CD4-positive, alpha-beta T cell (primary cell): ENCODE measurements at regions not wholly inside any gene's neighbourhood (a gene's known extent, or its start where the extent isn't known, plus 50 kb on each side); places are given as distances from the start of the nearest gene placed in this dataset.

Experiments used
- ATAC-seq: fragments of 200-7000 bp; cut with Tn5 transposase; one replicate; pipeline ENCODE4 v1.10.0; 2022; ENCODE audit warnings: mild to moderate bottlenecking; ENCODE audit not compliant: poor library complexity
- CTCF ChIA-PET: fragments of 350-600 bp; sonication (Branson Sonifier 250); formaldehyde crosslinking; loops from one replicate; lab custom pipeline; 2021; ENCODE audit warnings: antibody characterized with exemption, inconsistent platforms; lab: Charles Lee
- POLR2A ChIA-PET: fragments of 350-600 bp; sonication (Branson Sonifier 250); formaldehyde crosslinking; loops from one replicate; lab custom pipeline; 2021; ENCODE audit warnings: antibody characterized with exemption, inconsistent platforms; lab: Charles Lee
- DNase-seq, 14 experiments: peaks; one replicate each; pipeline ENCODE4 v3.0.0-alpha.2; 2013 to 2020; ENCODE audit warnings: mixed read lengths in 2 of 14
- H3K27ac ChIP-seq, 2 donors: one replicate each; pipeline versions ENCODE4 v1.5.1 to v1.7.0; 2013; ENCODE audit warnings: low read length in 2 of 2, low read depth in 1 of 2, mild to moderate bottlenecking in 1 of 2
- H3K27me3 ChIP-seq, 2 experiments: 1 replicate in 1 of 2; 2 replicates in 1 of 2; pipeline versions ENCODE4 v1.6.1 to v1.7.0; 2013; ENCODE audit warnings: low read length in 2 of 2, control low read depth in 1 of 2, mild to moderate bottlenecking in 1 of 2, moderate library complexity in 1 of 2; ENCODE audit not compliant: insufficient read depth in 2 of 2, control insufficient read depth in 1 of 2
- H3K36me3 ChIP-seq: one replicate; pipeline ENCODE4 v1.6.1; 2013; ENCODE audit warnings: low read length, control low read depth; ENCODE audit not compliant: insufficient read depth
- H3K4me1 ChIP-seq: one replicate; pipeline ENCODE4 v1.6.1; 2013; ENCODE audit warnings: low read length, control low read depth; ENCODE audit not compliant: insufficient read depth
- H3K4me3 ChIP-seq: one replicate; pipeline ENCODE4 v1.5.1; 2013; ENCODE audit warnings: mild to moderate bottlenecking, low read length, moderate library complexity
- H3K9me3 ChIP-seq, 2 experiments: 1 replicate in 1 of 2; 2 replicates in 1 of 2; pipeline versions ENCODE4 v1.6.1 to v1.7.0; 2013; ENCODE audit warnings: low read length in 2 of 2, mild to moderate bottlenecking in 2 of 2, control low read depth in 1 of 2, moderate library complexity in 1 of 2; ENCODE audit not compliant: control insufficient read depth in 1 of 2, insufficient read depth in 1 of 2
- H3K27ac Mint-ChIP-seq: one replicate; pipeline ENCODE4 v1.8.0; 2020; ENCODE audit warnings: mixed read lengths
- H3K27me3 Mint-ChIP-seq: one replicate; pipeline ENCODE4 v1.8.0; 2021; ENCODE audit warnings: mixed read lengths
- H3K36me3 Mint-ChIP-seq: one replicate; pipeline ENCODE4 v1.8.0; 2021; ENCODE audit warnings: low read depth, mixed read lengths
- H3K4me1 Mint-ChIP-seq: one replicate; pipeline ENCODE4 v1.8.0; 2021; ENCODE audit warnings: low read depth, mixed read lengths
- H3K4me3 Mint-ChIP-seq: one replicate; pipeline ENCODE4 v1.8.0; 2020; ENCODE audit warnings: mild to moderate bottlenecking, mixed read lengths
- H3K9me3 Mint-ChIP-seq: one replicate; pipeline ENCODE4 v1.8.0; 2020; ENCODE audit warnings: mixed read lengths
- CTCF ChIP-seq: fragments of 200-600 bp; IDR thresholded peaks from one replicate; pipeline ENCODE4 v1.8.0; 2022; ENCODE audit warnings: antibody characterized with exemption, mild to moderate bottlenecking
- intact Hi-C, 2 experiments: fragments of 100-400 bp; cut with DNase I in 1 of 2; cut with micrococcal nuclease in 1 of 2; formaldehyde crosslinking; loops; one replicate each; pipeline versions ENCODE4 v1.15.1 to v1.9.0; 2023 to 2025; cut with DNase I, micrococcal nuclease

DNA sequence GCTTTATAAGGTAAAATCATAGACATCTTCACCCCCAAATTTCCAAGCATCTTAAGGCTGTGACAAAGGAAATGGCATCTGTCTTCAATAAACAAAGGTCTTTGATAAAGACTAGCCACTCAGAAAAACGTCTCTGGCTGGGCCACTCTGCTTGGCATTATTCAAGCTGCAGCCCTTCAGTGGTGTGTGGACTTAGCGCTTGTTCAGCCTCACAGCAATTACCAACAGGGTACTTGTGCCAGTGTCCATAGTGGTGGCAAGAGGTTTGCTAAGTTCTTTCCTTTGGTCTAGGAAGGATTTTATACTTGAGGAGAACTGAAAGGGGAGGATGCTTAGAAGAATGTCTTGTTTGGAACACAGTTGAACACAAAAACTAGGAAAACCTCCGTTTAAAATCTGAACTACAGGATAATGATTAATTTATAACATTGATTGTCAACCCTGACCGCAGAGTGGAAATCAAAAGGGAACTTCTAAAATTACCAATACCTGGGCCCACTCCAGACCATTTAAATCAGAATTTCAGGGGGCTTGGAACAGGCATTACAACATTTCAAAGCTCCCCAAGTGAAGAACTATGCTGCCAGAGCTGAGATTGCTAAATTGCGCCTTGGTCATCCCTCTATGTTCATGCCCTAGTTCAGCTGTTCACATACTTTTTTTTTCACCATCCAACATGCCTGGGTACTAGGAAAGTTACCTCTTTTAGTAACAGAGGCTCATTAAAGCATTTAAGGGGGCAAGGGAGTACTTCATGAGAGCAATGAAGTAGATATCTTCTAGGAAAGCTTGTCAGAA, 378.5 kb downstream of the FRK start:
- intact Hi-C loops = no loop called here
- no peaks in the 10 kb centered on the region for H3K36me3 Mint-ChIP-seq
- Histone ChIP-seq H3K27me3 (no peaks in the 10 kb centered on the region), H3K4me3 (no peak overlapping the region), H3K27ac (no peak overlapping the region), H3K9me3 (no peaks in the 10 kb centered on the region), H3K4me1 (no peaks in the 10 kb centered on the region), H3K36me3 (no peaks in the 10 kb centered on the region)
- H3K9me3 Mint-ChIP-seq = no peaks in the 10 kb centered on the region
- H3K4me1 Mint-ChIP-seq = no peaks in the 10 kb centered on the region
- no peak for TF ChIP-seq CTCF
- ATAC-seq = no peak
- no peak overlapping the region for H3K27ac Mint-ChIP-seq
- H3K27me3 Mint-ChIP-seq = no peaks in the 10 kb centered on the region
- POLR2A ChIA-PET = no interaction called here
- no peak overlapping the region for H3K4me3 Mint-ChIP-seq
- CTCF ChIA-PET = interaction anchor here (0.7 kb wide), 1 partner anchor 76 kb away, joined by 3 read pairs; no protein-coding TSS in a partner anchor
- no peak for DNase-seq

DNA sequence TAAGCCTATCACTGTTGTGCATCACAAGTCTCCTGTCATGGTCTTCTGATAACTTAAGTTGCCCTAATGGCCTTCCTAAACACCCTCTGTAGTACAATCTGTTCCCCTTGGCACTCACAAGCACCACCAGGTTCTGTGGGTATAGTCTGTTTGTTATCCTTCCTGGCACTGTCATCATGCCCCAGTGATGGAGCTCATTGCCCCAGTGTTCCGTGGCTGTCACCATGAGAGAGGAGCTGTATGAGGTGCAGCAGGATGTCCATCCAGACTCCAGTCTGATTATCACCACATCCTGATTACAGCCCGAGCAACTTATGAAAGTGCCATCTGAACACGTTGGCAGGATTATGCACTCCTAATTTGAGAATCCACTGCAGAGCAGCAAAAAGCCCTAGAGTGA, 380.1 kb downstream of the FRK start:
- Histone ChIP-seq H3K4me1 (no peaks in the 10 kb centered on the region), H3K27me3 (no peaks in the 10 kb centered on the region), H3K27ac (no peak overlapping the region), H3K9me3 (no peaks in the 10 kb centered on the region), H3K4me3 (no peak overlapping the region), H3K36me3 (no peaks in the 10 kb centered on the region)
- CTCF ChIA-PET = no interaction called here
- no peaks in the 10 kb centered on the region for H3K27me3 Mint-ChIP-seq
- intact Hi-C loops = no loop called here
- no peak overlapping the region for H3K27ac Mint-ChIP-seq
- POLR2A ChIA-PET = no interaction called here
- no peak overlapping the region for H3K4me3 Mint-ChIP-seq
- ATAC-seq (no peak), DNase-seq (no peak)
- no peaks in the 10 kb centered on the region for H3K4me1 Mint-ChIP-seq
- no peak for TF ChIP-seq CTCF
- no peaks in the 10 kb centered on the region for H3K9me3 Mint-ChIP-seq
- H3K36me3 Mint-ChIP-seq = no peaks in the 10 kb centered on the region

DNA sequence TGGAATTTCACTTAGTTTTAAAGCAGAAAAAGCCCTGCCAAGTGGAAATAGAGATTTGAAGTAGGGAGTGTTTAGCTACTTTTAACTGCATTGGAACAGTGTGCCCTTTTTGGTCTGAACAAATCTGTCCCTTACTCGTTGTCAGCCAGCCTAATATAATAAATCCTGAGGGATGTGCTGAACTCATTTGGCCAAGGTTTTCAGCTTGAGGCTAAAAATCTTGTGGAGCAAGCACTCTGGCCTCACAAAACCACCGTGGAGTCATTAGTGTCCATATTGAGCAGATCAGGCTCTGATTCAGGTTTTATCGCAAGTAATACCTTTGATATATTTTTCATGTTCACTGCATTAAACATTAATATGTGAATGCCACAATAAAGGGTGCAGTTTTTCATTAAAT, 383.5 kb downstream of the FRK start:
- Mint-ChIP-seq H3K9me3 (no peaks in the 10 kb centered on the region), H3K36me3 (no peaks in the 10 kb centered on the region), H3K27ac (no peak overlapping the region), H3K4me3 (no peak overlapping the region), H3K4me1 (no peaks in the 10 kb centered on the region), H3K27me3 (no peaks in the 10 kb centered on the region)
- ChIA-PET CTCF (no interaction called here), POLR2A (no interaction called here)
- H3K9me3 ChIP-seq = peaks cover 0 to 5% of the 10 kb centered on the region in 2 experiments
- no peak for ATAC-seq
- no peak for TF ChIP-seq CTCF
- H3K4me1 ChIP-seq = no peaks in the 10 kb centered on the region
- H3K27me3 ChIP-seq = no peaks in the 10 kb centered on the region
- intact Hi-C loops = no loop called here
- no peaks in the 10 kb centered on the region for H3K36me3 ChIP-seq
- no peak overlapping the region for H3K4me3 ChIP-seq
- H3K27ac ChIP-seq = no peak overlapping the region
- DNase-seq = no peak
